Tibial nerve (tissue), 4 donors: ENCODE measurements at regions not wholly inside any gene's neighbourhood (a gene's known extent, or its start where the extent isn't known, plus 50 kb on each side); places are given as distances from the start of the nearest gene placed in this dataset.

Experiments
- EP300 ChIP-seq, 2 donors: sonication (generic); formaldehyde crosslinking; IDR thresholded peaks; one replicate each; pipeline ENCODE4 v1.6.1; 2017; ENCODE audit warnings: antibody characterized with exemption in 2 of 2, mild to moderate bottlenecking in 1 of 2
- POLR2A ChIP-seq, 2 donors: fragments of 450-650 bp; IDR thresholded peaks; one replicate each; pipeline ENCODE4 v1.6.1; 2017; ENCODE audit warnings: antibody characterized with exemption in 2 of 2, mild to moderate bottlenecking in 2 of 2, moderate library complexity in 2 of 2
- TF ChIP-seq, protein P1 (sequence below), 5 experiments: fragments of 200-600 bp in 3 of 5; fragments of 450-650 bp in 2 of 5; sonication (generic) in 3 of 5; IDR thresholded peaks; one replicate each; pipeline ENCODE4 v1.5.1; 2016 to 2019; ENCODE audit warnings: antibody characterized with exemption in 5 of 5, mild to moderate bottlenecking in 3 of 5, moderate library complexity in 2 of 5

DNA sequence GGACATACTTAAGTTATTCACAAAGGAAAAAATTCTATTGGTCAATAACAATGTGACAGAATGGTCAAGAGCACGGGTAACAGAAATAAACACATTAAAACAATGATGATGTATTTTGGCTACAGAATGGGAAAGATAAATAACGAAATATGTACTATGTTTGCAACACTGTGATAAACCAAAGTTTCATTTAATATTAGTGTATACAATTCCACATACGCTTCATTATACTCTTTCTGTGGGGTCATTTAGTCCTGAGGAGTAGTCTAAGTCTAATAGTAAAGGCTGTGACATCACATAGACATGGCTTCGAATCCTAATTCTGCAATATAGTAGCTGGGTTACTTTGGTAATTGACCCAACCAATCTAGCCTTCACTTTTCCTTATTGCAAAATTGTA lies 408.3 kb downstream of the MCTP2 start:
- TF ChIP-seq EP300 (IDR thresholded peaks at IDR 0.05), result no peak
- TF ChIP-seq, protein P1, sequence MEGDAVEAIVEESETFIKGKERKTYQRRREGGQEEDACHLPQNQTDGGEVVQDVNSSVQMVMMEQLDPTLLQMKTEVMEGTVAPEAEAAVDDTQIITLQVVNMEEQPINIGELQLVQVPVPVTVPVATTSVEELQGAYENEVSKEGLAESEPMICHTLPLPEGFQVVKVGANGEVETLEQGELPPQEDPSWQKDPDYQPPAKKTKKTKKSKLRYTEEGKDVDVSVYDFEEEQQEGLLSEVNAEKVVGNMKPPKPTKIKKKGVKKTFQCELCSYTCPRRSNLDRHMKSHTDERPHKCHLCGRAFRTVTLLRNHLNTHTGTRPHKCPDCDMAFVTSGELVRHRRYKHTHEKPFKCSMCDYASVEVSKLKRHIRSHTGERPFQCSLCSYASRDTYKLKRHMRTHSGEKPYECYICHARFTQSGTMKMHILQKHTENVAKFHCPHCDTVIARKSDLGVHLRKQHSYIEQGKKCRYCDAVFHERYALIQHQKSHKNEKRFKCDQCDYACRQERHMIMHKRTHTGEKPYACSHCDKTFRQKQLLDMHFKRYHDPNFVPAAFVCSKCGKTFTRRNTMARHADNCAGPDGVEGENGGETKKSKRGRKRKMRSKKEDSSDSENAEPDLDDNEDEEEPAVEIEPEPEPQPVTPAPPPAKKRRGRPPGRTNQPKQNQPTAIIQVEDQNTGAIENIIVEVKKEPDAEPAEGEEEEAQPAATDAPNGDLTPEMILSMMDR (IDR thresholded peaks at IDR 0.05), result no peak
- no peak for TF ChIP-seq POLR2A (IDR thresholded peaks at IDR 0.05)
